Caco-2 (cell line): ENCODE measurements at regions not wholly inside any gene's neighbourhood (a gene's known extent, or its start where the extent isn't known, plus 50 kb on each side); places are given as distances from the start of the nearest gene placed in this dataset.

Experiments
- BruUV-seq: library from RNA; stranded (reverse); fragments of 400-500 nt; replicated peaks from 2 replicates; lab custom pipeline; 2021; lab: Mats Ljungman, UMichigan
- CTCF ChIA-PET: fragments of 300-600 bp; sonication (Branson Sonifier 250); formaldehyde crosslinking; loops from one replicate; lab custom pipeline; 2022; ENCODE audit warnings: antibody characterized with exemption; lab: Charles Lee
- POLR2A ChIA-PET: fragments of 300-600 bp; sonication (Branson Sonifier 250); formaldehyde crosslinking; loops from one replicate; lab custom pipeline; 2022; ENCODE audit warnings: antibody characterized with exemption; lab: Charles Lee
- DNase-seq, 2 experiments: peaks; one replicate each; pipeline versions ENCODE4 v3.0.0 to v3.0.0-alpha.2; 2020 to 2022
- H3K27me3 ChIP-seq: replicated peaks from 2 replicates; pipeline ENCODE4 v1.6.0; 2011; ENCODE audit warnings: low read length; ENCODE audit not compliant: control insufficient read depth, insufficient read depth
- H3K36me3 ChIP-seq: 2 replicates; pipeline ENCODE4 v1.5.1; 2011; ENCODE audit warnings: low read length; ENCODE audit not compliant: control insufficient read depth, insufficient read depth
- H3K4me1 ChIP-seq: fragments of 250-450 bp; sonication (Bioruptor Pico); 2 replicates; pipeline ENCODE4 v1.5.1; 2020; ENCODE audit warnings: mild to moderate bottlenecking
- H3K4me3 ChIP-seq: 2 replicates; pipeline ENCODE4 v1.5.1; 2011; ENCODE audit warnings: low read depth, mild to moderate bottlenecking, control low read depth, low read length
- H3K9me3 ChIP-seq: fragments of 250-450 bp; sonication (Bioruptor Pico); 2 replicates; pipeline ENCODE4 v1.5.1; 2020; ENCODE audit warnings: mild to moderate bottlenecking, moderate library complexity
- H3K27ac Mint-ChIP-seq: one replicate; pipeline ENCODE4 v1.8.0; 2022; ENCODE audit warnings: mixed read lengths; ENCODE audit not compliant: unreplicated experiment
- H3K27me3 Mint-ChIP-seq: one replicate; pipeline ENCODE4 v1.8.0; 2022; ENCODE audit warnings: mixed read lengths; ENCODE audit not compliant: insufficient read depth, unreplicated experiment
- H3K36me3 Mint-ChIP-seq: one replicate; pipeline ENCODE4 v1.8.0; 2022; ENCODE audit warnings: mild to moderate bottlenecking, mixed read lengths; ENCODE audit not compliant: insufficient read depth, unreplicated experiment
- H3K4me1 Mint-ChIP-seq: one replicate; pipeline ENCODE4 v1.8.0; 2022; ENCODE audit warnings: low read depth, mixed read lengths; ENCODE audit not compliant: unreplicated experiment
- H3K4me3 Mint-ChIP-seq: one replicate; pipeline ENCODE4 v1.8.0; 2022; ENCODE audit warnings: mild to moderate bottlenecking, moderate library complexity, mixed read lengths; ENCODE audit not compliant: unreplicated experiment
- H3K9me3 Mint-ChIP-seq: one replicate; pipeline ENCODE4 v1.8.0; 2022; ENCODE audit warnings: mixed read lengths; ENCODE audit not compliant: unreplicated experiment
- intact Hi-C: fragments of 100-400 bp; cut with micrococcal nuclease; formaldehyde crosslinking; loops from one replicate; pipeline ENCODE4 v1.10.0; 2022; ENCODE audit not compliant: unreplicated experiment
- TF ChIP-seq, protein P1 (sequence below), 2 experiments: fragments of 200-600 bp in 1 of 2; IDR thresholded peaks; 1 replicate in 1 of 2; 2 replicates in 1 of 2; pipeline versions ENCODE4 v1.5.1 to v1.8.0; 2011 to 2022; ENCODE audit warnings: antibody characterized with exemption in 1 of 2, control low read depth in 1 of 2, inconsistent platforms in 1 of 2, low read depth in 1 of 2, low read length in 1 of 2, mild to moderate bottlenecking in 1 of 2, moderate library complexity in 1 of 2; ENCODE audit not compliant: insufficient read depth in 1 of 2, severe bottlenecking in 1 of 2, unreplicated experiment in 1 of 2

GRCh38 chr7:131890176-131890575 is 333.7 kb upstream of the PODXL start:
- BruUV-seq: no TSS peak
- peaks cover 31% of the 10 kb centered on the region for H3K27me3 Mint-ChIP-seq
- ChIA-PET CTCF (no interaction called here), POLR2A (no interaction called here)
- no peaks in the 10 kb centered on the region for H3K36me3 ChIP-seq
- no peak for DNase-seq
- TF ChIP-seq, protein P1, sequence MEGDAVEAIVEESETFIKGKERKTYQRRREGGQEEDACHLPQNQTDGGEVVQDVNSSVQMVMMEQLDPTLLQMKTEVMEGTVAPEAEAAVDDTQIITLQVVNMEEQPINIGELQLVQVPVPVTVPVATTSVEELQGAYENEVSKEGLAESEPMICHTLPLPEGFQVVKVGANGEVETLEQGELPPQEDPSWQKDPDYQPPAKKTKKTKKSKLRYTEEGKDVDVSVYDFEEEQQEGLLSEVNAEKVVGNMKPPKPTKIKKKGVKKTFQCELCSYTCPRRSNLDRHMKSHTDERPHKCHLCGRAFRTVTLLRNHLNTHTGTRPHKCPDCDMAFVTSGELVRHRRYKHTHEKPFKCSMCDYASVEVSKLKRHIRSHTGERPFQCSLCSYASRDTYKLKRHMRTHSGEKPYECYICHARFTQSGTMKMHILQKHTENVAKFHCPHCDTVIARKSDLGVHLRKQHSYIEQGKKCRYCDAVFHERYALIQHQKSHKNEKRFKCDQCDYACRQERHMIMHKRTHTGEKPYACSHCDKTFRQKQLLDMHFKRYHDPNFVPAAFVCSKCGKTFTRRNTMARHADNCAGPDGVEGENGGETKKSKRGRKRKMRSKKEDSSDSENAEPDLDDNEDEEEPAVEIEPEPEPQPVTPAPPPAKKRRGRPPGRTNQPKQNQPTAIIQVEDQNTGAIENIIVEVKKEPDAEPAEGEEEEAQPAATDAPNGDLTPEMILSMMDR (IDR thresholded peaks at IDR 0.05; ENCODE audit: insufficient read depth in 1 of 2, low read depth in 1 of 2, low read length in 1 of 2, severe bottlenecking in 1 of 2, unreplicated experiment in 1 of 2): no peak
- H3K27me3 ChIP-seq: no peaks in the 10 kb centered on the region
- H3K4me1 Mint-ChIP-seq: no peaks in the 10 kb centered on the region
- H3K4me1 ChIP-seq: no peaks in the 10 kb centered on the region
- intact Hi-C loops: no loop called here
- H3K27ac Mint-ChIP-seq: no peak overlapping the region
- H3K9me3 Mint-ChIP-seq: peaks cover 12% of the 10 kb centered on the region
- H3K36me3 Mint-ChIP-seq: no peaks in the 10 kb centered on the region
- H3K4me3 ChIP-seq: no peak overlapping the region
- H3K9me3 ChIP-seq: peaks cover 5% of the 10 kb centered on the region
- no peak overlapping the region for H3K4me3 Mint-ChIP-seq

DNA sequence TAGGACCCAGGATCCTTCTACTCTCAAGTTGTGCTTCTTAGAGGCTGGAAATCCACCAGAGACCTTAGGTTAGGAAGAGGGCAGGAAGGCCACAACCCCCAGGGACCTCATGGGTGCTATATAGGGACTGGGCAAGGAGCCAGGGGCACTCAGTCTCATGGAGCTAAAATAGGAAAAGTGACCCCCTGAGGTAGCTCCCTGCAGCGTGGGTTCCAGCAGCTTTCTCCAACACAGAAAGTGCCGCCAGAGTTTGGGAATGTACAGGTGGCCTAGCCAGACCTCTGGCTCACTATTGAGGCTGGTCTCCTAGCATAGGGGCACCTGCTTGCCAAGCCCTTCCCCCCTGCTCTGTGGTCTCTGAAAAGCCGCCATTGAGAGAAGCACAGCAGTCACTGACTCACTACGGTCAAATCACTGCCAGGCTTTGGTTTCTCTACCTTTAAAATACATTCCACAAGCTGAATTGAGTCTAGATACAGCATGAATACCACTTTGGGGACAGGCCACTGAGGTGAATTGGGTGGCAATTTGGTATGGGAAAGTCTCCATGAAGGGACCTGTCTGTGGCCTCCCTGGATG is 333.2 kb upstream of the PODXL start:
- Mint-ChIP-seq H3K36me3 (no peaks in the 10 kb centered on the region), H3K4me1 (no peaks in the 10 kb centered on the region), H3K27ac (no peak overlapping the region), H3K9me3 (peaks cover 14% of the 10 kb centered on the region), H3K4me3 (no peak overlapping the region), H3K27me3 (peaks cover 26% of the 10 kb centered on the region)
- intact Hi-C loops: no loop called here
- ChIA-PET CTCF (no interaction called here), POLR2A (no interaction called here)
- no TSS peak for BruUV-seq
- Histone ChIP-seq H3K4me3 (no peak overlapping the region), H3K9me3 (peaks cover 5% of the 10 kb centered on the region), H3K27me3 (no peaks in the 10 kb centered on the region), H3K36me3 (no peaks in the 10 kb centered on the region), H3K4me1 (no peaks in the 10 kb centered on the region)
- no peak for DNase-seq
- TF ChIP-seq, protein P1 (IDR thresholded peaks at IDR 0.05; ENCODE audit: insufficient read depth in 1 of 2, low read depth in 1 of 2, low read length in 1 of 2, severe bottlenecking in 1 of 2, unreplicated experiment in 1 of 2): no peak

GRCh38 chr7:131883769-131884168 is 327.3 kb upstream of the PODXL start:
- H3K4me1 Mint-ChIP-seq: no peaks in the 10 kb centered on the region
- no peak overlapping the region for H3K27ac Mint-ChIP-seq
- Histone ChIP-seq H3K9me3 (peaks cover 5% of the 10 kb centered on the region), H3K4me3 (no peak overlapping the region), H3K27me3 (no peaks in the 10 kb centered on the region), H3K36me3 (no peaks in the 10 kb centered on the region), H3K4me1 (no peaks in the 10 kb centered on the region)
- peaks cover 23% of the 10 kb centered on the region for H3K9me3 Mint-ChIP-seq
- TF ChIP-seq, protein P1 (IDR thresholded peaks at IDR 0.05; ENCODE audit: insufficient read depth in 1 of 2, low read depth in 1 of 2, low read length in 1 of 2, severe bottlenecking in 1 of 2, unreplicated experiment in 1 of 2): no peak
- CTCF ChIA-PET: no interaction called here
- H3K36me3 Mint-ChIP-seq: no peaks in the 10 kb centered on the region
- peaks cover 16% of the 10 kb centered on the region for H3K27me3 Mint-ChIP-seq
- no peak for DNase-seq
- POLR2A ChIA-PET: no interaction called here
- intact Hi-C loops: no loop called here
- no TSS peak for BruUV-seq
- no peak overlapping the region for H3K4me3 Mint-ChIP-seq
